ENCODE measurements at regions not wholly inside any gene's neighbourhood (a gene's known extent, or its start where the extent isn't known, plus 50 kb on each side); places are given as distances from the start of the nearest gene placed in this dataset.

GRCh38 chr3:105238367-105238766 lies 128.3 kb upstream of the ALCAM start:
- TF ChIP-seq CTCF (IDR thresholded peaks at IDR 0.05): no peak
- no peak for TF ChIP-seq POLR2A (IDR thresholded peaks at IDR 0.05)
